T47D (cell line): ENCODE measurements at regions not wholly inside any gene's neighbourhood (a gene's known extent, or its start where the extent isn't known, plus 50 kb on each side); places are given as distances from the start of the nearest gene placed in this dataset.

Source experiments
- DNase-seq, 2 experiments: peaks; one replicate each; pipeline versions ENCODE4 v3.0.0 to v3.0.0-alpha.2; 2011 to 2012; ENCODE audit warnings: low read depth in 1 of 2, low spot score in 1 of 2
- JUND ChIP-seq: IDR thresholded peaks from 2 replicates; pipeline ENCODE4 v1.6.1; 2012; ENCODE audit warnings: low read depth
- in situ Hi-C: cut with HindIII; loops from 2 replicates; pipeline ENCODE4 v1.10.0; 2016; ENCODE audit warnings: low sequenced_read_pairs, low pct_unique_long_range_greater_than_20kb

DNA sequence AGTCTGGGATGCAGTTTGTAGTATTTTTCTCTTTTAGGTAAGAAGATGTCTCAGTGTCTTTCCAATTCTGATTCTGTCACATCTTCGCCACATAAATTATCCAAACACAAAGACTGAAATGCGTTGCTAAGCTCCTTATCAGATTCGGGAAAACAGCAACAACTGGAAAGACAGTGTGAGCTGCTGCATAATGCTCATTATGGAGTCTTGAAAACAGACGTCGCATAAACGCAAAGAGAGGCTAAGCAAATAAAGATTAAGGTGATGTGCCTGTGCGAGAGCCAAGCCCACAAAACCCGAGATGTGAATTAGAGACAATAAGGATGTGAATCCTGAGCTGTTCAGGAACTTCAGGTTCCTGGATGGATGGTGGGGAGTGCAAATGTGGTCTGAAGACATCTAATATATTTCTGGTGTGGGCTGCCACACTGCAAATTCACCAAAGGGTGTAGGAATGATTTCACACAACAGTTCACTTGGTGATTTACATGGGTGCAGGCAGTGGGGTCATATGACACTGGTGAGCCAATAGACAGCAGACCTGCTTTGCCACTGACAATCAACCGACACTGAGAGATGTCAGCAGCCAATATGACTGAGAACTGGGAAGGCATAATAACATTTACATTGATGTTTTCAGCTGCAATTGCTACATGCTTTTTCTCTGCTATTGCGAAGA is 195.8 kb downstream of the MTX2 start:
- in situ Hi-C loops: no loop called here
- TF ChIP-seq JUND: no peak
- DNase-seq: peak in 1 of 2 experiments; percentile 26

DNA sequence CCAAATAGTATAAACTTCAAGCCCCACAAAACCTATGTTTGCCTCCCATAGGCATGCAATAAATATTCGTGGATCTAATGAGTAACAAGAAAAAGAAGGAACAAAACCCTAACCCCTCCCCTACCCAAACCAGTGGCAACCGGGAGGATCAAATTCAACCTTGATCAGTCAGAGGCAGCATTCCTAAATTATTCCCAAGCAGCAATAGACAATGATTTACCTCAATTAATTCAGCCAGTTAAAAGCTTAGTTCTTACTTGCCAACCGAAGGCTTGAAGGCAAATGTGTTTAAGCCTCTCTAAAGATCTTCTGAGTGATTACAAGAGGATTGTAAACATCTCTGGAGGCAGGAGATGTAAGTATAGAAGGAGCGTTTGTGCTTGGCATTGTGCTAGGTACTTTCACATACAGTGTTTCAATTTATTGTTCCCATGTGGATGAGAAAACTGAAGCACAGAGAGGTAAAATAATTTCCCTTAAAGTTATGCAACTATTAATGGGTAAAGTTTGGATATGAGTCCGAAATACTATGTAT is 197.7 kb downstream of the MTX2 start:
- in situ Hi-C loops: no loop called here
- peak in 1 of 2 experiments; percentile 47 for DNase-seq

DNA sequence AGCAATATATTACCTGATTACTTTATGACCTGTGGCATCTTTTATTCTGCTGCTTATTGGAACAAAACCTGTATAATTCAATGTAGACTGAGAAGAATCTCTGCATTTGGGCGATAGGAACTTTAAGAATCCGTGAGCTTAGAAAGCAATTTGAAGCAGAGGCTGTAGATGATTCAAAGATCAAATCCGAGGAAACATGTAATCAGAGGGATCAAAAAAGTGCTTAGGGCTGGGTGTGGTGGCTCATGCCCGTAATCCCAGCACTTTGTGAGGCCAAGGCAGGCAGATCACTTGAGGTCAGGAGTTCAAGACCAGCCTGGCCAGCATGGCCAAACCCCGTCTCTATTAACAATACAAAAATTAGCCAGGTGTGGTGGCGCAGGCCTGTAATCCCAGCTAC is 198.4 kb downstream of the MTX2 start:
- DNase-seq: no peak
- in situ Hi-C loops: no loop called here
- TF ChIP-seq JUND: no peak

More for the DNA sequence above, 197.7 kb downstream of the MTX2 start:
- TF ChIP-seq JUND: no peak

DNA sequence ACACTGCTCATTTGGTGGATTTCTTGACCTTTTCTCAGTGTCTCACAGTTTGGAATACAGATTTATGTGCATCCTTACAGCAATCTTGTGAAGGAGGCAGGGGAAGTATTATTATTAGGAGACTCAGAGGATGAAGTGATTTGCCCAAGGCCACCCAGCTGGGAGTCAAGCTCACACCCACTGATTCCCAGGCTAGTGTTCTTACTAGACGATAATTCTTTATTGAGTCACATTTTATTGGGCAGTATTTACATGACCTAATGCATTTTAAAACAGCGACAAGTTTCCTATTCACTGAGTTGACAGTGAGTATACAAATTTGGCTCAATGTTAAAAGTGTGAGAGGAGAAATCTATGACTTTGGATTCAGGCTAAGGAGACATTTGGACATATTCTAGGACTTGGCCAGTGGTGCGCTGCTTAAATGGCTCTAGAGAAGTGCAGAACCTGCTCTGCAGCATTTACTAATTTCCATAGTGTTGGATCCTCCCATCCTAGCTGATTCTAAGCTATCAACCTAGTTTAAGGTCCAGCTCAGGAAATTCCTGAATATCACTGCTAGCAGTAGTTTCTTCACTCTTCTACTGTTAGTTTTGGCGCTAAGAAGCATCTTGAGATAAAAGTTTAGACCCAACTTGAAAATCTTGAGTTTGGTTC is 199.3 kb downstream of the MTX2 start:
- in situ Hi-C loops: no loop called here
- TF ChIP-seq JUND: no peak
- no peak for DNase-seq

DNA sequence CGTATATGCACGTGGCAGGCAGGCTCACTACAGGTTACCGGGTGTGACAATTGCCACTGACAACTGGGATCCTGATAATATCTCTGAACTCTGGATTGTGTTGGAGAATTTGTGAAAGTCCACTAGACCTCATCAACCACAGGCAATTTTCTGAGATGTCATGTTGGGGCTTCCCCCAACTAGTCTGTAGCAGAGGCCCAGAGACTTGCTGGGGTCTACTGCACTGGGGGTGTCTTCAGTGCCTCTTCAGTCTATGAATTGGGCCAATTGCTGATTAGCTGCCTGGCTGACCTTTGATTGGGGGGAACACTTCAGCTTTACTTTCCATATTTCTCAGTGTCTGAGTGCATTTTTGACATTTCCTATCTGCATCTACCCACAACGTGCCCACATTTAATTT is 201.5 kb downstream of the MTX2 start:
- in situ Hi-C loops: no loop called here
- no peak for TF ChIP-seq JUND
- no peak for DNase-seq

DNA sequence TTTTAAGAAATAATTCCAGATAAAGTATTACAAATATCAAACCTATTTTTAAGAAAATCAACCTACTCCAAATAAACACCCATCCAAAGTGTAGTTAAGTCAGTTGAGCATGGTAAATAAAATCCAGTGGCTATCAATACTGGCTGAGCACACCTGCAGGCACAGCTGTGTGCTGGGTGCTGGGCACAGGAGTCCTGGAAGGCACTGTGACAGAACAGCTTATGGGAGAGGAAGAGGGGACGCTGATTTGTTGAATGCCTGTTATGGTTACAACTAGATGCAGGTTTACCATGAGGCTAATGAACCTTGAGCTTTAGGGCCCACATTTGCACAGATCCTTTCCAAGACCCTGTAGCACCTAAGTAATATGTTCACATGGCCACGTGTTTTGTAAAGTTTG is 202.7 kb downstream of the MTX2 start:
- DNase-seq: no peak
- TF ChIP-seq JUND: no peak
- in situ Hi-C loops: no loop called here

DNA sequence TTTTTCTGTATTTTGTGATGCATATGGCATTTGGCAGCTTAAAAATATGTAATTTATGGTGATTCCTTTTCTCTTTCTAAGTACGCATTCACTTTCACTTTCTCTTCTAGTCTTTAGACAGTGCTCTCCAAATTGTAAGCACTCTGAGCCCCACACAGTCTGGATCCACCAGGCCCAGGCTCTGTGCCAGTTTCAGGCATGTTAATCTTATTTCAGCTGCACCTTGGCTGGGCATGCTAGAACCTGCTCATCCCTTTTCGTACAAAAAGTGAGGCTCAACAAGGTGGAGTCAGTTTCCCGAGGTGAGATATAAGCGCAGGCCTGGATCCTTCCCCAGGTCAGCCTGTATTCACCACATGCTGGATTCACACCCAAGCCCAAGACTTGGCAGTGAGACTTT is 203.9 kb downstream of the MTX2 start:
- in situ Hi-C loops: no loop called here
- TF ChIP-seq JUND: no peak
- peak in 1 of 2 experiments; percentile 44 for DNase-seq

DNA sequence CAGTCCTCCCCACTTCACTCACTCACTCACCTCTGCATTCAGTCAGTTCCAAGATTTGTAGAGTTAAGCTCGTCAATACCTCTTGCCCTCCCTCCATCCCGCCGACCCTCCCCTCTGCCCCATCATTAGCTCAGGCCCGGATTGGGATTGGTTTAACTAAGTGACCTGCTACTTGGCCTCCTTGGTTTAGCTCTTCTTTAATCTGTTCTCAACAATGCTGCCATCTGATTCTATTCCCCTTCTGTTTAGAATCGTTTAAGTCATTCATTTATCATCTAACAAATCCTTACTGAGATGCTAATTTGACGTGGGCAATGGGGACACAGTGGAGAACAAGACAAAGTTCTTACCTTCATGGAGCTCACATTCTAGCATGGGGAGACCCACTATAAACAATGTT is 204.6 kb downstream of the MTX2 start:
- in situ Hi-C loops: no loop called here
- no peak for TF ChIP-seq JUND
- DNase-seq: no peak

DNA sequence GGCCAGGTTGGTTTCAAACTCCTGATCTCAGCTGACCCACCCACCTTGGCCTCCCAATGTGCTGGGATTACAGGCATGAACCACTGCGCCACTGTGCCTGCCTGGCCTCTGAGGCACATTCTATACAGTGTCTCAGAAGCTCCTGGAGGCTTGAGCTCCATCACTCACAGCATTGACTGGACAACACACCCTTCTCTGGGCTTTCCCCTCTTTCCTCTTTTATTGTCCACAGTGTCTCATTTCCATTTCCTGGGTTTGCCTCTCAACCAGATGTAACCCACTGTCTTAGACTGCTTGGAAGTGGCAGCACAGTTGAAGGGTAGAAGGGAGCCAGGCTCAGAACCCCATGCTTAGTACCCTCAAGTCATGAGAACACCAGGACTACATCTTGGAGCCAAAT is 208.1 kb downstream of the MTX2 start:
- TF ChIP-seq JUND: no peak
- in situ Hi-C loops: no loop called here
- no peak for DNase-seq

DNA sequence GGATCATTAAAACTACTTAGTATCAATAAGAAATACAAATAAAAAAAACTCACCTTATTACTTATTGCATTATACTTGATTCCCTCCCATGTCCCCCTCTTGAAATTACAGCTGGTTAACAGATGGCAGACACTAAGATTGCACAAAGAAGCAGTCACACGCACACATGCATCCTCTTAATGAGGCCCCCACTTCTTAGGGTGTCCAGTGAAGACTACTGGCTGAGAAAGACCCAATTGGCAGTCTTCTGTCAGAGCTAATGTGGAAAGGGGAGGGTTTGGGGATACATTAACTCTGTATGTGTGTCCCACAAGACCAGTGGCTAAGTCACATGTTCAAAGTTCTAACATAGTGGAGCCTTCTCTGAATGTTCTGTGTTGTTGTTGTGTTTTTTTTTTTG is 210.7 kb downstream of the MTX2 start:
- DNase-seq: no peak
- in situ Hi-C loops: no loop called here
- TF ChIP-seq JUND: no peak

DNA sequence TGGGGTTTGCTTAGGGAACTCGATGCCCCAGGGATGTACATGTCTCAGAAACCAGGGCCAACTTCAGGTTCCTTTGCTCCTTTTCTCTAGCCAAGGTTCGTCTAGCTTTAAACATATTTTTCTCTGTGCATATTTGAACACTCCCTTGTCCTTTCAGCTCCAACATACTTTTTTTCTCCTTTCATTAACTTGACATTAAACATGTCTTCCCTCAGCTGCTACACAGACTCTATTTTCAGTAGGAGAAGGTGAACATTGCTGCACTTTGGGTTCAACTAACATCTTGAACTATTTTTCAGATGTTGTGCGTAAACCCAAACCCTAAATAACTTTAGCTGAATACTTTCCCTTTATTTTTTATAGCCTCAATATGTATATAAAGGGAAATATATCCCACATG is 212.9 kb downstream of the MTX2 start:
- in situ Hi-C loops: no loop called here
- no peak for TF ChIP-seq JUND
- no peak for DNase-seq

DNA sequence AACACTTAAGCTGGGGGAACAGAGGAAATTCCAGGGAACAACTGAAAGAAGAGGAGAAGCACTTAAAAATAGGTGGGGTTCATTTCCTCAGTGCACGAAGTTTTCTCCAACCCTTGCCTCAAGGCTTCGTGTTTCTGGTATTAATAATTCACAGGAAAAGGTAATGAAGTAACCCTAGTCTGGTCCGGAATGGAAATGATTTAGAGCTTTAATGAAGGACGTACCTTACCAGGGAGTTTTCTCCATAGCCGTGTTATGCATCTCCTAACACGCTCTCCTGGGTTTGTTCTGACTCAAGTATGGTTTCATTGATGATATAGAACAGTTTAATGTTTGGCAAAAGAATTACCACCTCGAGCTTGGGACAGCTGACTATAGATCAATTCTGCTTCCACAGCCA is 214.2 kb downstream of the MTX2 start:
- TF ChIP-seq JUND: no peak
- no peak for DNase-seq
- in situ Hi-C loops: no loop called here

DNA sequence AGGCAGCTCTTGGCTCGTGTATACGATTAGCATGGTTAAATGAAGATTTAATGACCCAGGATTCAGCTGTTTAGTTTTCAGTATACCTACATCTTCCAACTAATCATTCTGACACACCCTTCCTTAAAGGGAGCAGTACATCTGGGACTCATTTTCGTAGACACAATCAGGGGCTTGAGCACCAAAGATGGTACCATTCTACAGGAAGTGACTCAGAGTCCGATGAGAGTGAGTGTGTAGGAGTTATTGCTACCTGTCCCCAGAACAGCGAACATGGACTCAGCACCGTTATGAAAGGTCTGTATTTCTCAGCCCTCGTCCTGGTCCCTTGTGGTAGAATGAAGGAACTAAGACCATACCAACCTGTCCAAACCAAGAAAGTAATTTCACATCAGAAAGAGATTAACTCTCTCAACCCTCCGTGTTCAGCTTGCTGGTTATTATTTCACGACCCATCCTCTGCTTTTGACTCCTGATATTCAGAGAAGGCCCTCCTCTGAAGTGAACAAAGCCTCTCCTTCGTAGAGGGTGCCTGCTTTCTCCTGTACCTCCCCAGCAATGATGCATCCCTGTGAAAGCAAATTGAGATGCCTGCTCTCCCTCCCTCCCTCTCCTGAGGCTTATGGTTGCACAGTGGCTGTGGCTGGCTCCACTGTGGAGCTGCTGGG is 214.8 kb downstream of the MTX2 start:
- no peak for DNase-seq
- in situ Hi-C loops: no loop called here
- no peak for TF ChIP-seq JUND

DNA sequence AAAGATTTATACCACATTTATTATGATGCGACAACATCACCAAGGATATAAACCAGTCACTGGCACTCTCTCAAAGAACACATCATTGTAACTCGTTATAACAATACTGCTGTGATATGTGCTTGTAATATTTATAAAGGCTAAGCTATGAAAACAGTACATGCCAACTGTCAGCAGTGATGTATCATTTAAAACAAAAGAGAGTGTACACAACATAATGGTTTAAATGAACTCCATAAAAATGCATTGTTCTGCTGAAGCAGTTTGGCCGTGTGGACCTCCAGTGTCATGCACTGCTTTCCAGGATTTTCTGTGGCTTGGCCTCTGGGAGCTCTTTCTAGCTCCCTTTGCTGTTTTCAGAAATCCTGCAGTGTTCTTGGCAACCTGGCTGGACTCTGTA is 215.6 kb downstream of the MTX2 start:
- no peak for TF ChIP-seq JUND
- in situ Hi-C loops: no loop called here

More for the DNA sequence above, 215.6 kb downstream of the MTX2 start:
- no peak for DNase-seq
